Heart left ventricle (tissue), 13 donors: ENCODE measurements at regions not wholly inside any gene's neighbourhood (a gene's known extent, or its start where the extent isn't known, plus 50 kb on each side); places are given as distances from the start of the nearest gene placed in this dataset.

ENCODE experiments used
- POLR2A ChIP-seq, 2 donors: fragments of 450-650 bp; IDR thresholded peaks; one replicate each; pipeline ENCODE4 v1.6.1; 2017; ENCODE audit warnings: antibody characterized with exemption in 2 of 2, mild to moderate bottlenecking in 2 of 2, moderate library complexity in 2 of 2
- TF ChIP-seq, protein P1 (sequence below), 12 donors: fragments of 200-600 bp; sonication (generic) in 4 of 12; IDR thresholded peaks; one replicate each; pipeline versions ENCODE4 v1.5.0 to v1.8.0; 2018 to 2022; ENCODE audit warnings: antibody characterized with exemption in 12 of 12, mild to moderate bottlenecking in 5 of 12
- donor health status: ischemic (EF 13 %, LVEDD 7.1; RV severe dilation, severe dysfunction).
- donor health status: DM: no; HTN: yes; CAD: no.
- donor health status: DM: no; HTN: no; CAD: no.
- donor health status: ischemic (EF 25% LVEDD 6.9; RV normal size, moderate dysfunction).
- donor health status: ischemic (EF 25% LVEDD 5.7; RV mildly dilated, moderate dysfunction).
- donor health status: ischemic (EF 35%, LVEDD 5.7; RV mildly dilated, moderate dysfunction).
- donor health status: nonischemic (EF 11% LVEDD 7.7; RV severe dilation, severe dysfunction).
- donor health status: DM: yes; HTN: yes; CAD: no.
- donor health status: PGD.
- donor health status: ischemic (EF 29% LVEDD 5.4; RV normal size, mild dysfunction).
- donor health status: nonischemic (EF 23%, LVEDD 6.1; RV moderate dilation, normal function).

DNA sequence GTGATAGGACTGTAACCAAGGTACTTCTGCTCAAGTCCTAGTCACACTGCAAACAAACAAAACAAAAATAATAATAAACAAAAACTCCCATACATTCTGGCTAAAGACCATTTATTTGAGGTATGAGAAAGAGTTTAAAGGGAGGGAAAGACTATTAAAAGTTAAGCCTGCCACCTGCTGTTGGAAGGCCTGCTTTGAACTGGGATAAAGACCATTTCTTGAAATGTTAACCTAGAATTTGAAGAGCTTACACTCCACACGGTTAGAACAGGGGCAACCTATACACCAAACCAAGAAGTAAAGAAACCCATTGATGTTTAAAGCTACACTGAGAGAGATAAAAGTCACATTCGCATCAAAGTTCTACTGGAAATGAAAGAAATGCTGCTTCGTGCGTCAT lies 548.7 kb upstream of the DIPK2B start:
- TF ChIP-seq POLR2A (IDR thresholded peaks at IDR 0.05) = no peak
- TF ChIP-seq, protein P1, sequence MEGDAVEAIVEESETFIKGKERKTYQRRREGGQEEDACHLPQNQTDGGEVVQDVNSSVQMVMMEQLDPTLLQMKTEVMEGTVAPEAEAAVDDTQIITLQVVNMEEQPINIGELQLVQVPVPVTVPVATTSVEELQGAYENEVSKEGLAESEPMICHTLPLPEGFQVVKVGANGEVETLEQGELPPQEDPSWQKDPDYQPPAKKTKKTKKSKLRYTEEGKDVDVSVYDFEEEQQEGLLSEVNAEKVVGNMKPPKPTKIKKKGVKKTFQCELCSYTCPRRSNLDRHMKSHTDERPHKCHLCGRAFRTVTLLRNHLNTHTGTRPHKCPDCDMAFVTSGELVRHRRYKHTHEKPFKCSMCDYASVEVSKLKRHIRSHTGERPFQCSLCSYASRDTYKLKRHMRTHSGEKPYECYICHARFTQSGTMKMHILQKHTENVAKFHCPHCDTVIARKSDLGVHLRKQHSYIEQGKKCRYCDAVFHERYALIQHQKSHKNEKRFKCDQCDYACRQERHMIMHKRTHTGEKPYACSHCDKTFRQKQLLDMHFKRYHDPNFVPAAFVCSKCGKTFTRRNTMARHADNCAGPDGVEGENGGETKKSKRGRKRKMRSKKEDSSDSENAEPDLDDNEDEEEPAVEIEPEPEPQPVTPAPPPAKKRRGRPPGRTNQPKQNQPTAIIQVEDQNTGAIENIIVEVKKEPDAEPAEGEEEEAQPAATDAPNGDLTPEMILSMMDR (IDR thresholded peaks at IDR 0.05) = peak in 10 of 12 donors; percentile 5 to 48 (median 29)
